HG02623 (cell line): ENCODE measurements at regions not wholly inside any gene's neighbourhood (a gene's known extent, or its start where the extent isn't known, plus 50 kb on each side); places are given as distances from the start of the nearest gene placed in this dataset.

Source experiments
- ATAC-seq: cut with Tn5 transposase; IDR thresholded peaks from one replicate; pipeline ENCODE4 v1.9.1; 2021; ENCODE audit warnings: moderate library complexity; ENCODE audit not compliant: unreplicated experiment

GRCh38 chr3:80099559-80100066 lies 331.8 kb upstream of the ROBO1 start:
- ATAC-seq: no peak

DNA sequence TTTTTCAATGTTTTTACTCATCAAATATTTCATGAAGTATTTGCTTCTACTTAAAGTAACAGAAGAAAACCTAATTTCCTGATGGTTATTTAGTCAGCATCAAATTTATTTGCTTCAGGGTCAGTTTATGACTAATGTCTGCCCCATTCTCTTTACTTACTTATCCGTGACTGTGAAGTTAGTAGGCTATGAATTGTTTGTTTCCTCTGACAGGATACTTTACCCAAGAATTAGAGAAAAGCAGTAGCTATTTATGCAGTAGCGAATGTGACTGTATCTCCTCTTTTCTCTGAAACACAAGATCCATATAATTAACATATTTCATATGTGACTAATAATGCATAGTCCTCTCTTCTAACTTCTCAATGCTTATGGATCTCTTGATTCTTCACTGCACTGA lies 329.9 kb upstream of the ROBO1 start:
- ATAC-seq: no peak

GRCh38 chr3:80096909-80097308 lies 329.1 kb upstream of the ROBO1 start:
- ATAC-seq: no peak

DNA sequence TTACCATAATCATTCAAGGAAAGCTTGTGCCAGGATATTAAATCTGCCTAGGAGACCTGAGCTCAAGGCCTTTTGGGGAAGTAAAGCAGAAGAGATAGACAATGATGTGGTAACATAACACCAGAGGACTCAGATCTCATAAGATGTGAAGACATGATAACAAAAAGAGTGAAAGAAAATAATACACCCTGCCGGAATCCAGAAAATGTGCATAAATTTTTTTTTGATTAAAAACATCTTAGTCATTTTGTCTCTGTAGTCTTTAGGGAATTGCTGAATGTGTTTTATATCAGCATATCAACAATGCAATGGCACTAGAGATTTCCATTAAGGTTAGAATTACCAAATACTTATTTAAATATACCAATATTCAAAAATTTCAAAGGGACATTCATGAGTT lies 326.8 kb upstream of the ROBO1 start:
- no peak for ATAC-seq

DNA sequence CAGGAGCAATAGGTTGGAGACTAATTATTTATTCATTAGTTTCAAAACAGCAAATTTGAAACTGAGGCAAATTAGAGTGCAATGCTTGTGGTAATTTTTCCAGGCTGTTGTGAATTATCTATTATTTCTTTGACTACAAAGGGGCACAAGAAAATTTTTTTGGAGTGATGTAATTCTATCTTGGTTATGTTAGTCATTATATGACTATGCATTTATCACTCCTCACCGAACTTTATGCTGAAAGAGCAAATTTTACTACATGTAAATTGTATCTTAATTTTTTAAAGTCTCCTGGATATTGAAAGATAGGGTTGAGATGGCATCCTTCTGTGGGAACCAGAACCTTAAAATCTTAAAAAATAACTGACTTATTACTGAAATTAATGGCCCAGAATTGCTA lies 320.0 kb upstream of the ROBO1 start:
- no peak for ATAC-seq

DNA sequence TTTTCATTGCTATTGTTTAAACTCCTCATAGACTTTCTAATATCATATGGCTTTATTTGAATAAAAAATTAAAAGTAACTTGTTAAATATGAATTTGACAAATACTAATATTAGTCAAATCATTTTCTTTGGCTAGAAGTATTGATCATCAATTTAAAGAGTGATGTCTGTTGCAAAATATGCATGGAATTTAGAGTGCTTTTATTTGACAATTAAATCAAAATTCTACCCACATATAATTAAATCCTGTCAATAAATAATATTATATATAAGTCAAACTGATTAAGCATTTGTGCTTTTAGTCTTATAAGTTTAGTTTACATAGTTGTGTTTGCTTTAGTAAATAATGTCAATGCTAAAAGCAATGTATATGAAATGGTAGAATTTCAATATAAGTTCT lies 318.6 kb upstream of the ROBO1 start:
- ATAC-seq: no peak

DNA sequence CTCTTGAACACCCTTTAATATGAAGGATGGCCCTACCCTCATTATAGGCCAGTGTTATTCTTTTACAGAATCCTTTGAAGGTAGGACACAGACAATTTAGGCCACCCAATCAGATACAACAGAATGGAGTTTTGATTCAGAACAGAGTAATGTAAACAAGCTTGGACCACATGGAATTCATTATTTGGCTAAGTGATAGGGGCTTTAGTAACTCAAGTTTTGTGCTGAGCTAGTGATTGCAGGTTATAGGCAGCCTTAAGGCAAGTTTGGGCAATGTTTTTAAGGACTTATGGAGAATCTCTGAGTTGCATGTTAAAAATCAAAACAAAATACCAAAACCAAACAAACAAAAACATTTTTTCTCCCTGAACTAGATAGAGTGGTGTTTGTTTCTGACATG lies 312.1 kb upstream of the ROBO1 start:
- no peak for ATAC-seq

- no peak for ATAC-seq
Observed at GRCh38 chr3:80068459-80068858, 300.7 kb upstream of the ROBO1 start.

GRCh38 chr3:80063535-80063934 lies 295.7 kb upstream of the ROBO1 start:
- no peak for ATAC-seq

GRCh38 chr3:80060664-80061063 lies 292.9 kb upstream of the ROBO1 start:
- ATAC-seq: no peak

- no peak for ATAC-seq
Observed at GRCh38 chr3:80055306-80055705, 287.5 kb upstream of the ROBO1 start.

DNA sequence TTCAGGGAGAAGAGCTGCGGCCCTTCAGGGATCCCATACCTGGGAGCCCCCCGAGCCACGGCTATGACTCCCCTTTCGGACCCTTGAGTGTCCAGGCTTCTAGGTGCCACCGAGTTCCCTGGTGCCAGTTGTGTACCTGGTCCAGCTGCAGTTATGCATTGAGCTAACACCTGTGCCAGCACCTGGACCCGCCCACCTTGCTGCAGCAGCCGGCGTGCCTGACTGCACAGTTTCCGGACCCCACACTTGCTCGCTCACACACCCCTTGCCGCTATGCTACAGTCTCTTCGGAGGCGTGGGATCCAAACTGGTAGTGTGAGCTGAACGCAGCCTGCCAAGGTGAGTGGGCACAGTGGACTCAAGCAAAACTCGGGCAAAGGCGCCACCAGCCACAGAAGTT lies 284.5 kb upstream of the ROBO1 start:
- no peak for ATAC-seq

- no peak for ATAC-seq
Observed at GRCh38 chr3:80051602-80051962, 283.8 kb upstream of the ROBO1 start.

DNA sequence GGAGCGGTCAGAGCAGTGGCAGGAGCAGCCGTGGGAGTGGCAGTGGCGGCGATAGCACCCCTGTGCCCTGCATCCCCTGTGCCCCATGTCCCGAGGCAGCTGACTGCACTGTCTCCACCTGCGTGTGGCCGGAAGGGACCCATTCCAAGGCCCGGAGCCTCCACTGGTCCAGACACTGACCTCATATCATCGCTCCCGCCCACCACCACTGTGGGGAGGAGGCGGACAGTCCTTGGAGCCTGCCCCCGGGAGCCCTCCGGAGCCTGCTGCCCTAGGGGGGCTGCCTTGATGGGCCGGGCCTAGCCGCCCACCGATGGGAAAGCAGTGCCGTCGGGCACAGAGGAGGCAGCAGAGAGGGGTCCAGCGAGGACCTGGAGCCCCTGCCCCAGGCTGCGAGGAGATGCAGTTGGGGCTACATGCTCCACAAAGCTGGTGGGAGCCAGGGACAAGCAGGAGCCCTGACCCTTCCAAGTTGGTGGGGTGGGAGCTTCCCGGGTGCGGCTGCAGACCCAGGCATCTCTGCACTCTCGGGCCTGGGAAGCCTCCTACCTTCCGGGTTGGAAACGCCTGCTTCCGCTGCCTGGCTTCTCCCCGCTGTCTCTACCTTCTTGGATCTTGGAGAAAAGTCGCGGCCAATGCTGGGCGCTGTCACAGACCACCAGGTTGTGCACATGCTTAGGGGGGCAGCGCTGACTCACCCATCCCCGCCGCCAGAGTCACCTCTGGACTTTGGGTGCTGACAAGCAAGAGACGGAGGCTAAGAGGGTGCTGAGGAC lies 283.2 kb upstream of the ROBO1 start:
- no peak for ATAC-seq

DNA sequence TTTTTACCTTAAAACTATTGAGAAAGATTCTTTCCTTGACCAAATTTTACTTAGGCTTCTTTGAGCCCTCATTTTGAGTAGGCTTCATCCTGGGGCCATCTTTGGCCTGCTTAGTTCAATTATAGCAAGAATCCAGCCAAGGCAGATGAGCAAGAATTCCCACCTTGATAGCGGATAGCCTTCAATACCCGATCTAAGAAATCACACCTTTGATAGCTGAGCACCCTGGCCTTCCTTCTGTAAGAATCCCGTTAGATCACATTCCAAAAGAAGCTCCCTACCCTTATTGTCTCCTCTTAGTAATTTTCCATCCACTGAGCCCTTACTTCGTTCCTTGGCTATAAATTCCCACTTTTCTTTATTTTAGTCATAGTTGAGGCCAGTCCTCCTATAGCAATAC lies 275.4 kb upstream of the ROBO1 start:
- no peak for ATAC-seq

DNA sequence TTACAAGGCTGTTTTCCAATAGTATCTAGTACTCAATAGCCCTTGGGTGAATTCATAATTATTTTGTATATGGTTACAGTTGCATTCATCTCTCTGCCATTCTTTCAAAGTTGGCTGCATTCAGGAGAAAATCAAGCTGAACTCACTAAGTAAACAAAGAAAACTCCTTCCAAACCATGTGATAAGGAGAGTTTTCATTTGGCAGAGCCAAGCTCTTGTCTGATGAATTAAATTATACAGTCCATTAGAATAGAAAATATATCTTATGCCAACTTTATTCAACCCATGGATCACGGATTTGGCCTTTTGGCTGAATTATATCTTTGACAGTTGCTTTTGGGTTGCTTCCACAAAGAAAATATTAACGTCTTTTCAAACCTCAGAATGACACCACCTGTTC lies 272.3 kb upstream of the ROBO1 start:
- no peak for ATAC-seq

DNA sequence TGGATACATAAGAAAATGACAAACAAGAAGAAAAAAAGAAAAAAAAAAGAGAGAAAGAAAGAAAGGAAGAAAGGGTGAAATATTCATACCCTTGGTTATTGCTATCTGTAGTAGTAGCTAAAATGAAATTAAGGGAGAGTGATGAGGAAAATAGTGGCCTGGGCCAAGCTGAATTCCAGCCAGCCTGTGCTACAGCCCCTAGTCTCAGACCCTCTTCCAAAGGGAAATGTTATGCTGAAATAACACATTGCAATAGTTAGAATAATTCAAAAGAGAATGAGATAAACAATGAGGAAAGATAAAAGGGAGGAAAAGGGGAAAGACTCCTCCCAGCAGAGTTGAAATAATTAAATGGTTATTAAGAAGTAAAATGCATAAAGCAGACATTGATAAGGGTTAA lies 268.4 kb upstream of the ROBO1 start:
- ATAC-seq: no peak

DNA sequence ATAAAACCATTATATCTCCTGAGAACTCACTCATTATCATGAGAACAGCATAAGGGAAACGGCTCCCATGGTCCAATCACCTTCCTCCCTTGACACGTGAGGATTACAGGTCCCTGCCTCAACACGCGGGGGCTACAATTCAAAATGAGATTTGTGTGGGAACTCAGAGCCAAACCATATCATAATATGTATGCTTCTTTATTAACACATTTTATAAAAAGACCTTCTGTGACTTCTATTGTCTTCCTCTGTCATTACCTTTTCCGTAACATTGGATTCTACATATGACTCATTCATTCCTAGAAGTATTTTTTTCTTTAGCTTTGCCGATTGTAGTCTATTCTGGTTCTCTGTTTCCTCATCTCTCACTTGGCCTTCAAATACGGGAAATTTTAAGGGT lies 267.2 kb upstream of the ROBO1 start:
- no peak for ATAC-seq

GRCh38 chr3:80023010-80023409 lies 255.2 kb upstream of the ROBO1 start:
- ATAC-seq: no peak

GRCh38 chr3:80018375-80018774 lies 250.6 kb upstream of the ROBO1 start:
- ATAC-seq: no peak

DNA sequence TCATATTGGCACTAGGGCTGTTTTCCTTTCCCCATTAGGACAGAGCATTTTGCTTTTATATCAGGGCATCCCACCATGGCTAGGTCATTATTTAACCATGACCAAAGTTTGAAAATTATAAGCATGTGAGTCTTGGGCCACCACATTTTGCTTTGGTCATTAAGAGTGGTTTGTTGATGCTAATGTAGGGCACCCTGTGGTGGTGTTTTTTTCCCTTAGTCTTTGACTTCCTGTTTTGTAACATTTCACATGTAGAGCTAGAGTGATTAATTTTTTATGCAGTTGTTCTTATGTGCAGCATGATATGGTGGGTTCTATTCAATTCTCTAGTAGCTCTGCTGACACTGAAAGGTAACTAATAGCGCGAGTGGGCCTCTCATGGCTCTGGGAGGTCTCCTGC lies 249.6 kb upstream of the ROBO1 start:
- ATAC-seq: no peak

DNA sequence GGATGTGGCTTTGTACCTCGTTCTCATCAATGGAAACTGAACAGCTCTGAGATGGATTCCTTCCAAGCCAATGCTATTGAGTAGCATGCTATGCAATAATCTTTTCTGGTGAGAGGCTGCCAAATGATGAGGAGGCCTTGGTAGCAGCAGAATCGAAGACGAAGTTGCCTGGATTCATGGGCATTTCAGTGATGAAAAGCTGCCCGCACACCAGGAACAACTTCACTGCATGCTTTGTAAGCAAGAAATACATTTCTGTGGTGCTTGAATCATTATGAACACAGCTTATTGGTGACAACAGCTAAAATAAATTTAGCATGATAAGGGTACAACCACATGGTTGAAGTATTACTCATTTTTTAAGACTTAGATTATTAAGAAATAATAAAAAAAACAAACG lies 246.8 kb upstream of the ROBO1 start:
- ATAC-seq: no peak

DNA sequence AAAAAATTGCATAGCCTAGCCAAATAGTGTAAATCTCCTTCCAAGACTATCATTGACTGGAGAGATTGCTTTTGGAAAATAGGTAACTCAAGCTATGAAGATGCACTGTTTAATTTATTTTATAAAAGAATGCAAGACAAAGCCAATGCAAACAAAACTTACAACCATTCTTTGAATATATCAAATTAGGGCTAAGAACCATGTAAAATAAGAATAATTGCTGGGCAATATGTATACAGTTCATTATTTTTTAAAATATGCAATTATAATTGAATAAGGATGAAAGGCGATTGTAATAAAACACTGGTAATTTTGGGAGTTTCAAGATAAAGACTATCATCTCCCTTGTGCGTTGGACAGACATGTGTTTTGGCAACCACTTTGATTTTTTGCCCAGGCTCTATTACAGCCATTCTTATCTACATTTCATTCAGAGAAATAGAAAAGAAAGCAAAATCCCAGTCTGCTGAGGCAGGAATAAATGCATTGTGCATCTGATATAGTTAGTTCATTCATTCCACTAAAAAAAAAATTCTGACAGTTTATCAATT lies 242.3 kb upstream of the ROBO1 start:
- ATAC-seq: no peak
